ENCODE measurements at regions not wholly inside any gene's neighbourhood (a gene's known extent, or its start where the extent isn't known, plus 50 kb on each side); places are given as distances from the start of the nearest gene placed in this dataset.

GRCh38 chr7:148950806-148951205 is 66.7 kb upstream of the EZH2 start:
- DNase-seq (ENCODE audit: low spot score): no peak
- 45% methylated on average over 4 of the region's 4 CpGs for WGBS
- Histone ChIP-seq H3K9me3 (ENCODE audit: control insufficient read depth in 4 of 4, low read length in 3 of 4) (no peaks in the 10 kb centered on the region), H3K36me3 (ENCODE audit: control insufficient read depth in 4 of 4, insufficient read depth in 3 of 4, low read depth in 1 of 4, low read length in 3 of 4) (no peaks in the 10 kb centered on the region), H3K4me3 (ENCODE audit: low read depth in 1 of 3, low read length in 3 of 3) (no peak overlapping the region), H3K27ac (ENCODE audit: low read depth in 1 of 2, low read length in 2 of 2) (no peak overlapping the region), H3K27me3 (ENCODE audit: control insufficient read depth in 4 of 4, insufficient read depth in 4 of 4, low read length in 3 of 4) (no peaks in the 10 kb centered on the region), H3K9ac (ENCODE audit: low read depth in 1 of 2, low read length in 2 of 2) (no peak overlapping the region), H3K4me1 (ENCODE audit: control insufficient read depth in 4 of 4, insufficient read depth in 4 of 4, low read length in 3 of 4) (no peaks in the 10 kb centered on the region)
- TF ChIP-seq RXRA (IDR thresholded peaks at IDR 0.05) (no peak), YY1 (IDR thresholded peaks at IDR 0.05) (no peak), FOXA1 (IDR thresholded peaks at IDR 0.05) (no peak), RAD21 (IDR thresholded peaks at IDR 0.05) (no peak), HNF4A (conservative IDR thresholded peaks at IDR 0.05) (no peak), MAX (IDR thresholded peaks at IDR 0.05) (no peak), FOXA2 (IDR thresholded peaks at IDR 0.05) (no peak), TAF1 (conservative IDR thresholded peaks at IDR 0.05) (no peak), JUND (IDR thresholded peaks at IDR 0.05) (no peak), GABPA (IDR thresholded peaks at IDR 0.05 in 1 of 2, conservative IDR thresholded peaks at IDR 0.05 in 1 of 2) (no peak), ATF3 (IDR thresholded peaks at IDR 0.05) (no peak)

DNA sequence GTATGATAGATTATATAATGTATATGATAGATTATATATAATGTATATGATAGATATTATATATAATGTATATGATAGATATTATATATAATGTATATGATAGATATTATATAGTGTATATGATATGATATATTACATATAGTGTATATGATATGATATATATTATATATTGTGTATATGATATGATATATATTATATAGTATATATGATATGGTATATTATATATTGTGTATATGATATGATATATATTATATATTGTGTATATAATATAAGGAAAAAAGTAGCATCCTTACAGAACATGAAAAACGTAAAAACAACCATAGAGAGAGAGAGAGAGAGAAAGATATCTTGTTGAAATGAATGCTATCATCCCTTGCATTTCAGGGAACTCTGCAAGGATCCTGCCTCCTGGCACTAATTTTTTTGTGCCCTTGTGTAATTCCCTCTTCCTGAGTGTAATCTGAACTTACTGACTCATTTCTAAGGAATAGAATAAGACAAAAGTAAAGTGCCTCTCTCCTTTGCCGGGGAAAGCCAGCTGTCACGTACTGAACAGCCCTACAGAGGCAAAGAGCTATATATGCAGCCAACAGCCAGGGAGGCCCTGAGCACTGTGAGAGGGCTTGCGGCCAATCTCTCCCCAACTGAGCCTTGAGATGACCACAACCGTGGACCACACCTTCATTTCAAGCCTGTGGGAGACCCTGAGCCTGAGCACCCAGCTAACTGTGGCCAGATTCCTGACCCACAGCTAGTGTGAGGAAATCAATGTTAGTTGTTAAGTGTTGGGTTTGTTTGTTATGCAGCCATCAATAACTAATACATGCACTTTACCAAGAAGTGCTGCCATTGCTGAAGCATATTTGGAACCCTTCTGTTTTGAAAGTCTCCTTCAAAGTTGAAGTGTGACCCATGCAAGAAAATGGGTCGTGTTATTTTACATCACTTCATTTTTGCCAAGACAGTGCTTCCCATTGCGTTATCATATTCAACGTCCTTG is 61.1 kb upstream of the EZH2 start:
- TF ChIP-seq HNF4G (IDR thresholded peaks at IDR 0.05) (no peak), ATF3 (IDR thresholded peaks at IDR 0.05) (no peak)
- Histone ChIP-seq H3K9ac (ENCODE audit: low read depth in 1 of 2, low read length in 2 of 2) (no peak overlapping the region), H3K4me1 (ENCODE audit: control insufficient read depth in 4 of 4, insufficient read depth in 4 of 4, low read length in 3 of 4) (peaks cover 0 to 10% (median 3%) of the 10 kb centered on the region in 4 donors), H3K27ac (ENCODE audit: low read depth in 1 of 2, low read length in 2 of 2) (no peak overlapping the region), H3K4me3 (ENCODE audit: low read depth in 1 of 3, low read length in 3 of 3) (no peak overlapping the region), H3K27me3 (ENCODE audit: control insufficient read depth in 4 of 4, insufficient read depth in 4 of 4, low read length in 3 of 4) (no peaks in the 10 kb centered on the region), H3K36me3 (ENCODE audit: control insufficient read depth in 4 of 4, insufficient read depth in 3 of 4, low read depth in 1 of 4, low read length in 3 of 4) (no peaks in the 10 kb centered on the region), H3K9me3 (ENCODE audit: control insufficient read depth in 4 of 4, low read length in 3 of 4) (no peaks in the 10 kb centered on the region)
- WGBS: 64% methylated on average over 8 of the region's 8 CpGs
- DNase-seq (ENCODE audit: low spot score): no peak

- H3K4me3 ChIP-seq (ENCODE audit: low read depth in 1 of 3, low read length in 3 of 3): peak overlapping the region in 2 of 3 donors; percentile 64 to 79
- no peaks in the 10 kb centered on the region for H3K27me3 ChIP-seq (ENCODE audit: control insufficient read depth in 4 of 4, insufficient read depth in 4 of 4, low read length in 3 of 4)
- peak overlapping the region; percentile 89 to 92 for H3K9ac ChIP-seq (ENCODE audit: low read depth in 1 of 2, low read length in 2 of 2)
- 22% methylated on average over 17 of the region's 17 CpGs for WGBS
- no peaks in the 10 kb centered on the region for H3K9me3 ChIP-seq (ENCODE audit: control insufficient read depth in 4 of 4, low read length in 3 of 4)
- H3K4me1 ChIP-seq (ENCODE audit: control insufficient read depth in 4 of 4, insufficient read depth in 4 of 4, low read length in 3 of 4): peaks cover 0 to 14% (median 7%) of the 10 kb centered on the region in 4 donors
- DNase-seq (ENCODE audit: low spot score): peak; percentile 52
- H3K36me3 ChIP-seq (ENCODE audit: control insufficient read depth in 4 of 4, insufficient read depth in 3 of 4, low read depth in 1 of 4, low read length in 3 of 4): no peaks in the 10 kb centered on the region
- H3K27ac ChIP-seq (ENCODE audit: low read depth in 1 of 2, low read length in 2 of 2): peak overlapping the region; percentile 96
- TF ChIP-seq SP1 (IDR thresholded peaks at IDR 0.05) (no peak), REST (IDR thresholded peaks at IDR 0.05) (no peak), TAF1 (conservative IDR thresholded peaks at IDR 0.05) (no peak), RAD21 (IDR thresholded peaks at IDR 0.05) (peak in 1 of 2 donors; percentile 43), RXRA (IDR thresholded peaks at IDR 0.05) (no peak), FOXA2 (IDR thresholded peaks at IDR 0.05) (no peak), GABPA (IDR thresholded peaks at IDR 0.05 in 1 of 2, conservative IDR thresholded peaks at IDR 0.05 in 1 of 2) (no peak), ATF3 (IDR thresholded peaks at IDR 0.05) (no peak), JUND (IDR thresholded peaks at IDR 0.05) (no peak)
- TF ChIP-seq, protein P1, sequence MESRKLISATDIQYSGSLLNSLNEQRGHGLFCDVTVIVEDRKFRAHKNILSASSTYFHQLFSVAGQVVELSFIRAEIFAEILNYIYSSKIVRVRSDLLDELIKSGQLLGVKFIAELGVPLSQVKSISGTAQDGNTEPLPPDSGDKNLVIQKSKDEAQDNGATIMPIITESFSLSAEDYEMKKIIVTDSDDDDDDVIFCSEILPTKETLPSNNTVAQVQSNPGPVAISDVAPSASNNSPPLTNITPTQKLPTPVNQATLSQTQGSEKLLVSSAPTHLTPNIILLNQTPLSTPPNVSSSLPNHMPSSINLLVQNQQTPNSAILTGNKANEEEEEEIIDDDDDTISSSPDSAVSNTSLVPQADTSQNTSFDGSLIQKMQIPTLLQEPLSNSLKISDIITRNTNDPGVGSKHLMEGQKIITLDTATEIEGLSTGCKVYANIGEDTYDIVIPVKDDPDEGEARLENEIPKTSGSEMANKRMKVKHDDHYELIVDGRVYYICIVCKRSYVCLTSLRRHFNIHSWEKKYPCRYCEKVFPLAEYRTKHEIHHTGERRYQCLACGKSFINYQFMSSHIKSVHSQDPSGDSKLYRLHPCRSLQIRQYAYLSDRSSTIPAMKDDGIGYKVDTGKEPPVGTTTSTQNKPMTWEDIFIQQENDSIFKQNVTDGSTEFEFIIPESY (IDR thresholded peaks at IDR 0.05): no peak
- TF ChIP-seq, protein P2, sequence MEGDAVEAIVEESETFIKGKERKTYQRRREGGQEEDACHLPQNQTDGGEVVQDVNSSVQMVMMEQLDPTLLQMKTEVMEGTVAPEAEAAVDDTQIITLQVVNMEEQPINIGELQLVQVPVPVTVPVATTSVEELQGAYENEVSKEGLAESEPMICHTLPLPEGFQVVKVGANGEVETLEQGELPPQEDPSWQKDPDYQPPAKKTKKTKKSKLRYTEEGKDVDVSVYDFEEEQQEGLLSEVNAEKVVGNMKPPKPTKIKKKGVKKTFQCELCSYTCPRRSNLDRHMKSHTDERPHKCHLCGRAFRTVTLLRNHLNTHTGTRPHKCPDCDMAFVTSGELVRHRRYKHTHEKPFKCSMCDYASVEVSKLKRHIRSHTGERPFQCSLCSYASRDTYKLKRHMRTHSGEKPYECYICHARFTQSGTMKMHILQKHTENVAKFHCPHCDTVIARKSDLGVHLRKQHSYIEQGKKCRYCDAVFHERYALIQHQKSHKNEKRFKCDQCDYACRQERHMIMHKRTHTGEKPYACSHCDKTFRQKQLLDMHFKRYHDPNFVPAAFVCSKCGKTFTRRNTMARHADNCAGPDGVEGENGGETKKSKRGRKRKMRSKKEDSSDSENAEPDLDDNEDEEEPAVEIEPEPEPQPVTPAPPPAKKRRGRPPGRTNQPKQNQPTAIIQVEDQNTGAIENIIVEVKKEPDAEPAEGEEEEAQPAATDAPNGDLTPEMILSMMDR (IDR thresholded peaks at IDR 0.05; ENCODE audit: low read depth, low read length, missing input control): peak; percentile 30
These were observed 57.6 kb upstream of the EZH2 start for GRCh38 chr7:148941598-148942275.

All from liver (tissue), 8 donors.